HFF-Myc (cell line): ENCODE measurements at regions not wholly inside any gene's neighbourhood (a gene's known extent, or its start where the extent isn't known, plus 50 kb on each side); places are given as distances from the start of the nearest gene placed in this dataset.

ENCODE experiments used
- DNase-seq: peaks from one replicate; pipeline ENCODE4 v3.0.0-alpha.2; 2011; ENCODE audit warnings: low read depth; ENCODE audit errors: extremely low read depth
- H3K4me3 ChIP-seq: replicated peaks from 2 replicates; pipeline ENCODE4 v1.5.1; 2011; ENCODE audit warnings: low read depth, mild to moderate bottlenecking, control low read depth, low read length
- CTCF ChIP-seq: IDR thresholded peaks from 2 replicates; pipeline ENCODE4 v1.5.1; 2012; ENCODE audit warnings: mild to moderate bottlenecking, low read depth, low read length, control low read depth; ENCODE audit errors: missing control alignments

- no peak for DNase-seq
- TF ChIP-seq CTCF: no peak
- no peak overlapping the region for H3K4me3 ChIP-seq
These were observed 111.4 kb downstream of the CPZ start for GRCh38 chr4:8703857-8704495.

- TF ChIP-seq CTCF: no peak
- H3K4me3 ChIP-seq: no peak overlapping the region
- DNase-seq: no peak
These were observed 110.8 kb downstream of the CPZ start for GRCh38 chr4:8703401-8703696.

GRCh38 chr4:8702516-8703400 lies 110.2 kb downstream of the CPZ start:
- DNase-seq: no peak
- no peak overlapping the region for H3K4me3 ChIP-seq
- TF ChIP-seq CTCF: no peak

GRCh38 chr4:8702020-8702495 lies 109.5 kb downstream of the CPZ start:
- no peak for DNase-seq
- H3K4me3 ChIP-seq: no peak overlapping the region
- TF ChIP-seq CTCF: no peak

- no peak overlapping the region for H3K4me3 ChIP-seq
- no peak for TF ChIP-seq CTCF
- DNase-seq: no peak
These were observed 108.8 kb downstream of the CPZ start for GRCh38 chr4:8701126-8702019.

- no peak for DNase-seq
- no peak for TF ChIP-seq CTCF
- H3K4me3 ChIP-seq: no peak overlapping the region
These were observed 108.0 kb downstream of the CPZ start for GRCh38 chr4:8700531-8700930.
